HepG2 (cell line): ENCODE measurements at regions not wholly inside any gene's neighbourhood (a gene's known extent, or its start where the extent isn't known, plus 50 kb on each side); places are given as distances from the start of the nearest gene placed in this dataset.

Experiments used
- ATAC-seq: fragments of 200-7000 bp; cut with Tn5 transposase; 3 replicates; pipeline ENCODE4 v1.9.1; 2020; ENCODE audit warnings: mild to moderate bottlenecking, moderate library complexity
- BruUV-seq: library from RNA; stranded (reverse); fragments of 400-500 nt; replicated peaks from 2 replicates; lab custom pipeline; 2021; lab: Mats Ljungman, UMichigan
- CTCF ChIA-PET: fragments of 300-600 bp; formaldehyde crosslinking; extraction: SDS; loops from one replicate; lab custom pipeline; 2021; ENCODE audit warnings: low total read pairs, inconsistent platforms, low intra/inter-chr PET ratio; lab: Yijun Ruan, JAX
- POLR2A ChIA-PET: fragments of 350-600 bp; sonication (Branson Sonifier 250); formaldehyde crosslinking; loops from one replicate; lab custom pipeline; 2020; ENCODE audit warnings: antibody characterized with exemption, inconsistent platforms; lab: Yijun Ruan, JAX
- DNase-seq: peaks from one replicate; pipeline ENCODE4 v3.0.0-alpha.2; 2015; ENCODE audit warnings: low spot score
- FAIRE-seq: peaks from 3 replicates; lab custom pipeline; 2011; peaks lifted over from hg19 to GRCh38; lab: Jason Lieb, UNC
- H2AFZ ChIP-seq: one replicate; pipeline ENCODE4 v1.6.1; 2011; ENCODE audit warnings: low read length, inconsistent platforms
- H3K27ac ChIP-seq: fragments of 300-600 bp; 3 replicates; pipeline ENCODE4 v1.8.0; 2011; ENCODE audit warnings: mixed run types, mild to moderate bottlenecking, mixed read lengths, low read length, inconsistent platforms; ENCODE audit not compliant: insufficient read depth; ENCODE audit errors: extremely low read length
- H3K27me3 ChIP-seq, 2 experiments: fragments of 200-600 bp in 1 of 2; 2 replicates in 1 of 2; 3 replicates in 1 of 2; pipeline versions ENCODE4 v1.6.0 to v1.8.0; 2011; ENCODE audit warnings: low read length in 2 of 2, mild to moderate bottlenecking in 2 of 2, moderate library complexity in 2 of 2, inconsistent platforms in 1 of 2; ENCODE audit not compliant: insufficient read depth in 2 of 2, control insufficient read depth in 1 of 2
- H3K36me3 ChIP-seq, 2 experiments: fragments of 200-600 bp in 1 of 2; replicated peaks in 1 of 2; 2 replicates in 1 of 2; 3 replicates in 1 of 2; pipeline versions ENCODE4 v1.5.1 to v1.8.0; 2011; ENCODE audit warnings: low read length in 2 of 2, inconsistent platforms in 1 of 2; ENCODE audit not compliant: insufficient read depth in 2 of 2, control insufficient read depth in 1 of 2
- H3K4me1 ChIP-seq: 2 replicates; pipeline ENCODE4 v1.5.1; 2012; ENCODE audit warnings: low read length, inconsistent platforms; ENCODE audit not compliant: insufficient read depth
- H3K4me2 ChIP-seq: 2 replicates; pipeline ENCODE4 v1.6.0; 2011; ENCODE audit warnings: low read depth, low read length, inconsistent platforms
- H3K4me3 ChIP-seq, 3 experiments: fragments of 200-600 bp in 1 of 3; sonication (generic), shearing (Covaris generic) in 1 of 3; replicated peaks in 1 of 3; 2 replicates each; pipeline ENCODE4 v1.5.1; 2011 to 2016; ENCODE audit warnings: low read length in 3 of 3, inconsistent platforms in 2 of 3, low read depth in 2 of 3, mild to moderate bottlenecking in 2 of 3, control low read depth in 1 of 3, mixed read lengths in 1 of 3; ENCODE audit not compliant: insufficient read depth in 1 of 3
- H3K79me2 ChIP-seq: one replicate; pipeline ENCODE4 v1.6.1; 2011; ENCODE audit warnings: low read length, inconsistent platforms; ENCODE audit not compliant: insufficient read depth
- H3K9ac ChIP-seq: 2 replicates; pipeline ENCODE4 v1.6.0; 2011; ENCODE audit warnings: mild to moderate bottlenecking, low read depth, low read length, inconsistent platforms; ENCODE audit not compliant: insufficient read depth
- H3K9me3 ChIP-seq: 2 replicates; pipeline ENCODE4 v1.5.1; 2012; ENCODE audit warnings: mild to moderate bottlenecking, low read length
- H4K20me1 ChIP-seq: 2 replicates; pipeline ENCODE4 v1.6.0; 2011; ENCODE audit warnings: inconsistent platforms, mild to moderate bottlenecking, low read length, moderate library complexity; ENCODE audit not compliant: insufficient read depth
- CHD4 ChIP-seq: fragments of 200-600 bp; sonication (generic); IDR thresholded peaks from 2 replicates; pipeline ENCODE4 v1.7.0; 2017; ENCODE audit warnings: mild to moderate bottlenecking, low read length, borderline replicate concordance
- ETV5 ChIP-seq: IDR thresholded peaks from 2 replicates; pipeline ENCODE4 v1.6.1; 2018; ENCODE audit warnings: missing biosample characterization, missing genetic modification reagents, inconsistent platforms, borderline replicate concordance
- KDM2A ChIP-seq: sonication (generic); formaldehyde crosslinking; IDR thresholded peaks from 2 replicates; pipeline ENCODE4 v1.4.0; 2020; ENCODE audit warnings: low read depth, missing genetic modification reagents, borderline replicate concordance
- NFIB ChIP-seq: sonication (generic); formaldehyde crosslinking; IDR thresholded peaks from 2 replicates; pipeline ENCODE4 v1.9.0; 2021; ENCODE audit warnings: missing genetic modification reagents, mild to moderate bottlenecking, borderline replicate concordance
- SNAPC5 ChIP-seq: sonication (generic); formaldehyde crosslinking; IDR thresholded peaks from 2 replicates; pipeline ENCODE4 v1.8.1; 2023; ENCODE audit warnings: mild to moderate bottlenecking, missing genetic modification reagents, borderline replicate concordance
- TAF15 ChIP-seq: fragments of 200-400 bp; formaldehyde crosslinking; IDR thresholded peaks from one replicate; pipeline ENCODE4 v1.6.1; 2018; ENCODE audit warnings: mild to moderate bottlenecking, low read depth, low read length; ENCODE audit not compliant: poor library complexity, severe bottlenecking
- TFE3 ChIP-seq: IDR thresholded peaks from 2 replicates; pipeline ENCODE4 v1.6.1; 2016
- ZFP62 ChIP-seq: sonication (generic); formaldehyde crosslinking; IDR thresholded peaks from 2 replicates; pipeline ENCODE4 v1.4.0; 2020; ENCODE audit warnings: missing genetic modification reagents
- ZNF333 ChIP-seq: sonication (generic); formaldehyde crosslinking; IDR thresholded peaks from 2 replicates; pipeline ENCODE4 v1.4.0; 2020; ENCODE audit warnings: mild to moderate bottlenecking, missing genetic modification reagents, borderline replicate concordance
- ZNF33A ChIP-seq: sonication (generic); formaldehyde crosslinking; IDR thresholded peaks from 2 replicates; pipeline ENCODE4 v1.5.1; 2020; ENCODE audit warnings: missing genetic modification reagents, mild to moderate bottlenecking, moderate library complexity, borderline replicate concordance
- ZNF615 ChIP-seq: sonication (generic); formaldehyde crosslinking; IDR thresholded peaks from 2 replicates; pipeline ENCODE4 v1.5.0; 2020; ENCODE audit warnings: mild to moderate bottlenecking, missing genetic modification reagents, borderline replicate concordance
- ZNF7 ChIP-seq: IDR thresholded peaks from 2 replicates; pipeline ENCODE4 v1.6.1; 2016; ENCODE audit warnings: missing biosample characterization, missing genetic modification reagents
- ZNF720 ChIP-seq: sonication (generic); formaldehyde crosslinking; IDR thresholded peaks from 2 replicates; pipeline ENCODE4 v1.4.0; 2020; ENCODE audit warnings: missing genetic modification reagents
- ZNF768 ChIP-seq: sonication (generic); formaldehyde crosslinking; IDR thresholded peaks from 2 replicates; pipeline ENCODE4 v1.4.0; 2020; ENCODE audit warnings: missing genetic modification reagents
- WGBS: methylation state at CpG from one replicate; pipeline ENCODE4 v1.1.6; 2017; ENCODE audit warnings: low lambda C conversion rate; 5-methylcytosine and 5-hydroxymethylcytosine counted together
- in situ Hi-C: cut with HindIII; loops from 2 replicates; pipeline ENCODE4 v1.10.0; 2017; ENCODE audit warnings: low pct_unique_long_range_greater_than_20kb; ENCODE audit not compliant: extremely low pct_ligation_motif_present
- intact Hi-C: fragments of 100-400 bp; cut with micrococcal nuclease; formaldehyde crosslinking; loops from one replicate; pipeline ENCODE4 v1.10.0; 2022; ENCODE audit not compliant: unreplicated experiment
- TF ChIP-seq, protein P1 (sequence below): sonication (generic); formaldehyde crosslinking; IDR thresholded peaks from 2 replicates; pipeline ENCODE4 v1.5.1; 2020; ENCODE audit warnings: missing genetic modification reagents, mild to moderate bottlenecking, borderline replicate concordance

GRCh38 chr16:86789621-86790051, 211.3 kb downstream of the FOXL1 start (continued):
- TF ChIP-seq SNAPC5 (CRISPR knock-in tag) (no peak), CHD4 (no peak)
- TF ChIP-seq, all 625 proteins: peak for 0

DNA sequence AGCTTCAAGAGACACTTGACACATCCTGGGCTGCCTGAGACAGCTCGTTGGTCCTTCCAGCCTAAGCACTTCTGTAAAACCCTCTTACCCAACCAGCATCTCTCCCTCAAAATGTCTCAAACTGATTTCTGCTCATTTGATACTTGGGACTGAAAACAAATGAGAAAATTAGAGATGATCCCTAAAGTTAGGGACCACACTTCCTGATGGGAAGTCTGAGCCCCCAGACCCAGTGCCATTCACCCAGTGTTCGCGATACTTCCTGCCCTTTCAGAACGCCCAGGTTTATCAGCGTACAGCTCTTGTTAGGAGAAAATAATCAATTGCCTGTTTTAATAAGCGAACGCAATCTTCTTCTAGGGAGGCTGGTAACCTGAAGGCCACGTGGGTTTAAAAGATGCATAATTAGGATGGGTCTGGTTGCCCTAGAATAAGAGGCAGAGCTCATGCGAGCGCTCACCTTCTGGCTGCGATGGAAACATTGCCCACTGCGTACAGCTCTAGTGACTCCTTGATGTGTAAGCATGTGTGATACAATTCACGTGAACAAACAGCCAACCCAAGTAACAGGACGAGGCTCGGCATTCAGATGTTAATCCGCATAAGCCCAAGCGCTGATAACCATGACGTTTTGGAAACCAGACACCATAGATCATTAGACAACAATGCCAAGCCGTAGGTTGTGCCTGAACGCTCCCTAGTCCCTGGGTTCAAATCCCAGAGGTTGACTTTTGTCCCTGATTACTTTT, 213.1 kb downstream of the FOXL1 start:
- intact Hi-C loops (no loop called here), in situ Hi-C loops (no loop called here)
- Histone ChIP-seq H3K27ac (no peak overlapping the region), H4K20me1 (no peaks in the 10 kb centered on the region), H2AFZ (no peak overlapping the region), H3K4me3 (no peak overlapping the region), H3K9ac (no peak overlapping the region), H3K27me3 (peaks cover 7 to 64% of the 10 kb centered on the region in 2 experiments), H3K36me3 (no peaks in the 10 kb centered on the region), H3K4me1 (no peaks in the 10 kb centered on the region), H3K79me2 (no peaks in the 10 kb centered on the region), H3K4me2 (no peak overlapping the region), H3K9me3 (no peaks in the 10 kb centered on the region)
- ChIA-PET POLR2A (no interaction called here), CTCF (no interaction called here)
- ATAC-seq (no peak), DNase-seq (no peak), FAIRE-seq (no peak)
- BruUV-seq: no TSS peak
- WGBS: 36% methylated on average over 20 of the region's 20 CpGs
- TF ChIP-seq ZNF33A (CRISPR knock-in tag): no peak
- no peak for TF ChIP-seq ZNF333 (CRISPR knock-in tag)
- no peak for TF ChIP-seq TFE3 (CRISPR knock-in tag)
- no peak for TF ChIP-seq ZFP62 (CRISPR knock-in tag)
- TF ChIP-seq ZNF615 (CRISPR knock-in tag): no peak
- TF ChIP-seq ZNF7: no peak
- no peak for TF ChIP-seq ZNF720 (CRISPR knock-in tag)
- no peak for TF ChIP-seq ETV5 (CRISPR knock-in tag)
- TF ChIP-seq TAF15: no peak
- no peak for TF ChIP-seq KDM2A (CRISPR knock-in tag)
- no peak for TF ChIP-seq NFIB (CRISPR knock-in tag)
- TF ChIP-seq, protein P1, sequence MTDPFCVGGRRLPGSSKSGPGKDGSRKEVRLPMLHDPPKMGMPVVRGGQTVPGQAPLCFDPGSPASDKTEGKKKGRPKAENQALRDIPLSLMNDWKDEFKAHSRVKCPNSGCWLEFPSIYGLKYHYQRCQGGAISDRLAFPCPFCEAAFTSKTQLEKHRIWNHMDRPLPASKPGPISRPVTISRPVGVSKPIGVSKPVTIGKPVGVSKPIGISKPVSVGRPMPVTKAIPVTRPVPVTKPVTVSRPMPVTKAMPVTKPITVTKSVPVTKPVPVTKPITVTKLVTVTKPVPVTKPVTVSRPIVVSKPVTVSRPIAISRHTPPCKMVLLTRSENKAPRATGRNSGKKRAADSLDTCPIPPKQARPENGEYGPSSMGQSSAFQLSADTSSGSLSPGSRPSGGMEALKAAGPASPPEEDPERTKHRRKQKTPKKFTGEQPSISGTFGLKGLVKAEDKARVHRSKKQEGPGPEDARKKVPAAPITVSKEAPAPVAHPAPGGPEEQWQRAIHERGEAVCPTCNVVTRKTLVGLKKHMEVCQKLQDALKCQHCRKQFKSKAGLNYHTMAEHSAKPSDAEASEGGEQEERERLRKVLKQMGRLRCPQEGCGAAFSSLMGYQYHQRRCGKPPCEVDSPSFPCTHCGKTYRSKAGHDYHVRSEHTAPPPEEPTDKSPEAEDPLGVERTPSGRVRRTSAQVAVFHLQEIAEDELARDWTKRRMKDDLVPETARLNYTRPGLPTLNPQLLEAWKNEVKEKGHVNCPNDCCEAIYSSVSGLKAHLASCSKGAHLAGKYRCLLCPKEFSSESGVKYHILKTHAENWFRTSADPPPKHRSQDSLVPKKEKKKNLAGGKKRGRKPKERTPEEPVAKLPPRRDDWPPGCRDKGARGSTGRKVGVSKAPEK (CRISPR knock-in tag): no peak
- TF ChIP-seq ZNF768 (CRISPR knock-in tag): no peak
